BJ (cell line): ENCODE measurements at regions not wholly inside any gene's neighbourhood (a gene's known extent, or its start where the extent isn't known, plus 50 kb on each side); places are given as distances from the start of the nearest gene placed in this dataset.
A peak's percentile ranks its signal among the peaks of the same experiment; 100 is the strongest.

ENCODE experiments used
- CTCF ChIA-PET: fragments of 350-600 bp; formaldehyde crosslinking; extraction: SDS; loops from one replicate; lab custom pipeline; 2021; ENCODE audit warnings: antibody characterized with exemption, inconsistent platforms; lab: Yijun Ruan, JAX
- POLR2A ChIA-PET: fragments of 300-600 bp; sonication (Branson Sonifier 250); formaldehyde crosslinking; extraction: SDS; loops from one replicate; lab custom pipeline; 2021; ENCODE audit warnings: antibody characterized with exemption; lab: Charles Lee
- DNase-seq: peaks from one replicate; pipeline ENCODE4 v3.0.0-alpha.2; 2011; ENCODE audit warnings: low read depth
- H3K27me3 ChIP-seq: 2 replicates; pipeline ENCODE4 v1.6.0; 2011; ENCODE audit warnings: low read length; ENCODE audit not compliant: control insufficient read depth, insufficient read depth
- H3K36me3 ChIP-seq: 2 replicates; pipeline ENCODE4 v1.5.1; 2011; ENCODE audit warnings: low read length; ENCODE audit not compliant: control insufficient read depth, insufficient read depth
- H3K4me3 ChIP-seq: 2 replicates; pipeline ENCODE4 v1.5.1; 2011; ENCODE audit warnings: low read depth, mild to moderate bottlenecking, control low read depth, low read length
- CTCF ChIP-seq: IDR thresholded peaks from 2 replicates; pipeline ENCODE4 v1.5.1; 2011; ENCODE audit warnings: low read depth, mild to moderate bottlenecking, control low read depth, inconsistent platforms, low read length, moderate library complexity; ENCODE audit not compliant: insufficient read depth

GRCh38 chr2:65664931-65665330, 232.5 kb upstream of the SPRED2 start:
- ChIA-PET POLR2A (no interaction called here), CTCF (no interaction called here)
- H3K27me3 ChIP-seq, result peaks cover 2% of the 10 kb centered on the region; the same call in 1 of the 2 replicates
- H3K36me3 ChIP-seq, result no peaks in the 10 kb centered on the region
- DNase-seq, result no peak
- H3K4me3 ChIP-seq, result no peak overlapping the region
- no peak for TF ChIP-seq CTCF

GRCh38 chr2:65663831-65664407, 231.5 kb upstream of the SPRED2 start:
- POLR2A ChIA-PET, result no interaction called here
- no peak for DNase-seq
- CTCF ChIA-PET, result no interaction called here

DNA sequence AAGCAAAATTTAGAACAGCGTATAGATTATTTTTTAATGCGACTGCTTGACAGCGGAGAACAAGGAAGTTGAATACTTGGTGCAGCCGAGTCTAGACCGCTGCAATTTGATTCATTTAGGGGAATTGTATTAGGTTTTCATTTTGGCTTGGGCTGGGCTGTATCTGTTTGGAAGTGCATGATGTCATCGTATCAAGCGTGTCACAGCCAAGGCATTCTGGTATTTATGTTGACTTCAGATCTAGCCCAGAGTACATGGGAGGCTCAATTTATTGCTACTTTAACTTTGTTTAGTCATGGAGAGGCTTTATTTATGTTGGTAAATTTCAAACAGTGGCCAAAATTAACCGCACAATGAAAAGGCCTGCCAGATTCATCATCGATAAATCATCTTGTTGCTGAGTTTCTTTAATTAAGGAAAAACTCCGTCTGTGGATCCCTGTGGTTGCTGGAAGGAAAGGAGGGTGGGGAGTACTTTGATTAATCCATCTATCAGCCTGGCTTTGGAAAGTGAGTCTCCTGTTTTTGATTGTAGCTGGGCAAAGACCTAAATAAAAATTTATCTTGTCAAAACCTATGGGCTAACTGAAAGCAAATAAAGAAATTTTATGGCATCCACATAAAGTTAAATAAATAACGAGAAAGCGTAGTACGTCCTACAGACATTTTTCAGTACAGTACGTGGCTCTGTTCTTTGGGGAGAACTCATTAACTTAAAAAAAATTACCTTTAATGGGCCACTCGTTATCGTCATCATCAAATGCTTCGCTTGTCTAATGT, 230.4 kb upstream of the SPRED2 start:
- ChIA-PET CTCF (no interaction called here), POLR2A (no interaction called here)
- H3K4me3 ChIP-seq, result no peak overlapping the region
- no peaks in the 10 kb centered on the region; the same call in 1 of the 2 replicates for H3K27me3 ChIP-seq
- TF ChIP-seq CTCF, result no peak
- peak; percentile 86 for DNase-seq
- no peaks in the 10 kb centered on the region for H3K36me3 ChIP-seq

More at GRCh38 chr2:65663831-65664407, 231.5 kb upstream of the SPRED2 start:
- Histone ChIP-seq H3K4me3 (no peak overlapping the region), H3K27me3 (no peaks in the 10 kb centered on the region; the same call in 1 of the 2 replicates), H3K36me3 (no peaks in the 10 kb centered on the region)
- no peak for TF ChIP-seq CTCF

DNA sequence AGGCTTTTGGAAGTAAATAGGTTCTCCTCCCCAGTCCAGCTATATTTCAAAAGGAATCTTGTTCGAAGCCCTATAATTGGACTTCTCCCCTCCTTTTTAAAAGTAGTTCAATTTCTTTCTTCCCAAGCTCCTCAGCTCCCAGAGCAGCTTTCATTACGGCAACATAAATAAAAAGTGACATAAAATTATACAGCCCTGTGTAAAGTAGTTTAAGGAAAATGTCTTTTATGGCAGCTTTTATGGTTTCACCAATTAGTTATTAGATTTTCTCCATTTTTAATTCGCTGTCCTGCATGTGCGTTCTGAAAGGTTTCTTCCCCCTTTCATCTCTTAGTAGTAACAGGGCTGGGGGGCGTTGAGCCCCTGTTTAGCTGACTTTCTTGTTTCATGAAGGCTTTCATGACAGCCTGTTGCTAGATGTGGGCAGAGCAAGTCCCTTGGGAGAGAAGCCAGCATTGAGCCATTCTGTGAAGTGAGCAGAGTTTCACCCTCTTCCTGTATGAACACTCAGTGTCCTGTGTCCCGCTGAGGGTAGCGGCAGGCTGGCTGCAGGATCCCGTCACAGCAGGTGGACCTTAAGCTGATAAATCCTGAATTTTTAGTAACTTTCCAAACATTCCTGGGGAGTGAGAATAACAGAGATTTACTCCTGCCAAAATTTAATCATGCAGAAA, 229.7 kb upstream of the SPRED2 start:
- ChIA-PET CTCF (no interaction called here), POLR2A (no interaction called here)
- TF ChIP-seq CTCF, result no peak
- no peak for DNase-seq
- Histone ChIP-seq H3K27me3 (no peaks in the 10 kb centered on the region; the same call in 1 of the 2 replicates), H3K36me3 (no peaks in the 10 kb centered on the region), H3K4me3 (no peak overlapping the region)

GRCh38 chr2:65660340-65660739, 227.9 kb upstream of the SPRED2 start:
- ChIA-PET CTCF (no interaction called here), POLR2A (no interaction called here)
- no peak for TF ChIP-seq CTCF
- H3K36me3 ChIP-seq, result no peaks in the 10 kb centered on the region
- H3K4me3 ChIP-seq, result no peak overlapping the region
- no peaks in the 10 kb centered on the region; the same call in 1 of the 2 replicates for H3K27me3 ChIP-seq
- DNase-seq, result no peak
